ENCODE measurements at regions not wholly inside any gene's neighbourhood (a gene's known extent, or its start where the extent isn't known, plus 50 kb on each side); places are given as distances from the start of the nearest gene placed in this dataset.

DNA sequence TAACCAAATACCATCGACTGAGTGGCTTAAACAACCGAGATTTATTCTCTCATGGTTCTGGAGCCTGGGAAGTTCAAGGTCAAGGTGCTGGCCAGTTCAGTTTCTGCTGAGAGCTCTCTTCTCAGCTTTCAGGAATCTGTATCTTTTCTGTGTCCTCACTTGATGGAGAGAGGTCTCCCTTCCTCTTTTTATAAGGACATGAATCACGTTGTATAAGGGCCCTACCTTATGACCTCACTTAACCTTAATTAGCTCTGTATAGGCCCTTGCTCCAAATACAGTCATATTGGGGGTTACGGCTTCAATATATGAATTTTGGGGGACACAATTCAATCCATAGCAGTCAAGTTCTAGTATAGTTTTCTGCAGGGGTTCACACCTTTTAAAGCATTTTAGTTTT lies 135.2 kb upstream of the ADO start:
- Histone ChIP-seq H3K27ac (no peak overlapping the region), H3K27me3 (no peaks in the 10 kb centered on the region), H3K9me3 (no peaks in the 10 kb centered on the region), H3K4me1 (no peaks in the 10 kb centered on the region), H3K4me3 (no peak overlapping the region), H3K36me3 (no peaks in the 10 kb centered on the region)
- intact Hi-C loops (cut with DNase I; ENCODE audit: low total_unique reads) = no loop called here
- in situ Hi-C loops (cut with MboI; ENCODE audit: low sequenced_read_pairs in 4 of 4) = no loop called here
- TF ChIP-seq POLR2A (IDR thresholded peaks at IDR 0.05) = no peak
- TF ChIP-seq, protein P1, sequence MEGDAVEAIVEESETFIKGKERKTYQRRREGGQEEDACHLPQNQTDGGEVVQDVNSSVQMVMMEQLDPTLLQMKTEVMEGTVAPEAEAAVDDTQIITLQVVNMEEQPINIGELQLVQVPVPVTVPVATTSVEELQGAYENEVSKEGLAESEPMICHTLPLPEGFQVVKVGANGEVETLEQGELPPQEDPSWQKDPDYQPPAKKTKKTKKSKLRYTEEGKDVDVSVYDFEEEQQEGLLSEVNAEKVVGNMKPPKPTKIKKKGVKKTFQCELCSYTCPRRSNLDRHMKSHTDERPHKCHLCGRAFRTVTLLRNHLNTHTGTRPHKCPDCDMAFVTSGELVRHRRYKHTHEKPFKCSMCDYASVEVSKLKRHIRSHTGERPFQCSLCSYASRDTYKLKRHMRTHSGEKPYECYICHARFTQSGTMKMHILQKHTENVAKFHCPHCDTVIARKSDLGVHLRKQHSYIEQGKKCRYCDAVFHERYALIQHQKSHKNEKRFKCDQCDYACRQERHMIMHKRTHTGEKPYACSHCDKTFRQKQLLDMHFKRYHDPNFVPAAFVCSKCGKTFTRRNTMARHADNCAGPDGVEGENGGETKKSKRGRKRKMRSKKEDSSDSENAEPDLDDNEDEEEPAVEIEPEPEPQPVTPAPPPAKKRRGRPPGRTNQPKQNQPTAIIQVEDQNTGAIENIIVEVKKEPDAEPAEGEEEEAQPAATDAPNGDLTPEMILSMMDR (IDR thresholded peaks at IDR 0.05 in 4 of 5, conservative IDR thresholded peaks at IDR 0.05 in 1 of 5) = no peak
- DNase-seq = no peak
- no peak for ATAC-seq

GRCh38 chr10:62671104-62671503 lies 133.4 kb upstream of the ADO start:
- in situ Hi-C loops (cut with MboI; ENCODE audit: low sequenced_read_pairs in 4 of 4) (no loop called here), intact Hi-C loops (cut with DNase I; ENCODE audit: low total_unique reads) (no loop called here)
- Histone ChIP-seq H3K27ac (no peak overlapping the region), H3K4me1 (no peaks in the 10 kb centered on the region), H3K9me3 (no peaks in the 10 kb centered on the region), H3K27me3 (no peaks in the 10 kb centered on the region), H3K36me3 (no peaks in the 10 kb centered on the region), H3K4me3 (no peak overlapping the region)
- DNase-seq (no peak), ATAC-seq (no peak)
- TF ChIP-seq POLR2A (IDR thresholded peaks at IDR 0.05) = no peak
- TF ChIP-seq, protein P1 (IDR thresholded peaks at IDR 0.05 in 4 of 5, conservative IDR thresholded peaks at IDR 0.05 in 1 of 5) = no peak

- no peak for ATAC-seq
Measured at GRCh38 chr10:62681211-62681940, 123.1 kb upstream of the ADO start.

DNA sequence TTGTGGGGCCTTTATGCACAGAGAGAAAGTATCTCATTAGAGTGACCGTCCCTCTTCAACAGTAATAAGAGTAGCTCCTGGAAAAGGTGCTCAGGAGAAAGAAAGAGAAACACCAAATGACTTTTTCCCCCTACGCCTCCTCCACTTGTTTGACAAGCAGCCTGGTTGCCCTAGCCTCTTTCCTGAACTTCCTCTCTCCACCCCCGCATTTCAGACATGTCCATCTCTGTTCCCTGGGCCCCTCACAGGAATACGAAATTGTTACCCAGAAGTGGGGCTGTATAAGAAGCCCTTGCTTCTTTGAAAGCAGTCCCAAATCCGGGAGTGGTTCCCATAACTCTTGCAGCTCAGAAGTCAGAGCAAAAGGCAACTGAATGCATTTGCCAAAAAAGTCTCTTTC lies 119.6 kb upstream of the ADO start:
- DNase-seq = no peak
- Histone ChIP-seq H3K4me1 (no peaks in the 10 kb centered on the region), H3K27me3 (no peaks in the 10 kb centered on the region), H3K4me3 (no peak overlapping the region), H3K27ac (no peak overlapping the region), H3K9me3 (no peaks in the 10 kb centered on the region), H3K36me3 (no peaks in the 10 kb centered on the region)
- ATAC-seq = no peak
- in situ Hi-C loops (cut with MboI; ENCODE audit: low sequenced_read_pairs in 4 of 4) = no loop called here
- intact Hi-C loops (cut with DNase I; ENCODE audit: low total_unique reads) = no loop called here
- TF ChIP-seq, protein P1 (IDR thresholded peaks at IDR 0.05 in 4 of 5, conservative IDR thresholded peaks at IDR 0.05 in 1 of 5) = no peak
- no peak for TF ChIP-seq POLR2A (IDR thresholded peaks at IDR 0.05)

More at GRCh38 chr10:62681211-62681940, 123.1 kb upstream of the ADO start:
- TF ChIP-seq, protein P1 (IDR thresholded peaks at IDR 0.05 in 4 of 5, conservative IDR thresholded peaks at IDR 0.05 in 1 of 5) = no peak
- intact Hi-C loops (cut with DNase I; ENCODE audit: low total_unique reads) = no loop called here
- Histone ChIP-seq H3K4me1 (no peaks in the 10 kb centered on the region), H3K4me3 (no peak overlapping the region), H3K27ac (no peak overlapping the region), H3K9me3 (no peaks in the 10 kb centered on the region), H3K27me3 (no peaks in the 10 kb centered on the region), H3K36me3 (no peaks in the 10 kb centered on the region)
- DNase-seq = no peak
- in situ Hi-C loops (cut with MboI; ENCODE audit: low sequenced_read_pairs in 4 of 4) = no loop called here

Measured in gastrocnemius medialis (tissue), 4 donors.